ENCODE measurements at regions not wholly inside any gene's neighbourhood (a gene's known extent, or its start where the extent isn't known, plus 50 kb on each side); places are given as distances from the start of the nearest gene placed in this dataset.

DNA sequence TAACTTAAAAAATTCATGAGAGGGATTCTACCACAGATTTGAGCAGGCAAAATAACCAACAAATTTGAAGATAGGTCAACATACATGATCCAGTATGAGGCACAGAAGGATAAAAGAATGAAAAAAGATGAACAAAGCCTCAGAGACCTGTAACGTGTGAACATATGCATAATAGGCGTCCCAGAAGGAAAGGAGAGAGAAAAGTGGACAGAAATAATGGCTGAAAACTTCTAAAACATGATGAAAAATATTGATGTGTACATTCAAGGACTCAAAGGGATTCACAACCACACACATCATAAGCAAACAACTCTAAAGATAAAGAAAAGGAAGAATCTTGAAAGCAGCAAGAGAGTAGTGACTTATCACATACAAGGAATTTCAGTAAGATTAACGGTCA is 100.1 kb upstream of the PARD3B start:
- DNase-seq: no peak

DNA sequence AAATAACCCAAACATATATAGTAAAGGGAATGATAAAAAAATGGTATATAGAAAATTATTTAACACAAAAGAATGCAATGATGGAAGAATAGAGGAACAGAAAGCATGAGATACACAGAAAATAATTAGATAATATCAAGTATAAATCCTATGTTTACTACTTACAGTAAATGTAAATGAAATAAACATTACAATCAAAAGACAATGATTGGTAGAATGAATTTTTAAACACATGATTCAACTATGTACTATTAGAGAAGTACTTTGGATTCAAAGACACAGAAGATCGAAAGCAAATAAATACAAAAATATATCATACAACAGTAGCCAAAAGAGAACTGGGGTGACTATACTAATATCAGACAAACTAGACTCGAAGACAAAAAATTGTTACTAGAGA is 97.6 kb upstream of the PARD3B start:
- no peak for DNase-seq

DNA sequence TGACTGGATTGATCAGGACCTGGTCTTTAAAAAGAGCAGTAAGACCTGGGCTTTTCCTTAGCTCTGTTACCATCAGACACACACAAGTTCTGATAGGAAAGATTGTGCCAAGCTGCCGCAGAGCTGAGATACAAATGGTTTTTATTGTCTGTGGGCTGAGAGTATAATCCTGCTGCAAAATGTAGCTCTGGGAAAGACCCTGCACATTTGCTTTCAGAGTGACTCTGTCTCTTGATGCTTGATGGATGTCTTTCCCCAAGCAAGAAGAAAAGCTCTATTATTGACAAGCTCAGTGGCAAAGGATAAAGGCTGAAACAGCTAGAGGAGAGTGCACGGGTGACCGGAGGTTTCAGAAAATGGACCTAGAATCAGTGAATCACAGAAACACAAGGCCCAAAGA is 95.3 kb upstream of the PARD3B start:
- no peak for DNase-seq

DNA sequence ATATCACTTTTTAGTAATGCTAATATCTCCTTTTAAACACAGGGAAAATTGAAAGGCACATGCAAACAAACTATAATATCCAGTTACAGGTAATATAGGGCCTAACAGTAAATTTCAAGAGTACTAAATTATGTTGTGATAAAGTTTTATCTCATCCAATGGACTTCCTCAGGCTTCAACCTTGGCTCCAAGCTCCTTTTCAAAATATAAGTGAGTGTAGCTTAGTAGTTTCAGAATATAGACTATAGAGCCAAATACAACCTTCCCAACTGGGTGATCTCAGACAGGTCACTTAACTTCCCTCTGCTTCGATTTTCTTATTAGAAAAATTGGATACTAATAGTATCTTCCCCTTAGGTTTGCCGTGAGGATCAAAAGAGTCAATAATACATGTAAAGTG is 93.5 kb upstream of the PARD3B start:
- no peak for DNase-seq

DNA sequence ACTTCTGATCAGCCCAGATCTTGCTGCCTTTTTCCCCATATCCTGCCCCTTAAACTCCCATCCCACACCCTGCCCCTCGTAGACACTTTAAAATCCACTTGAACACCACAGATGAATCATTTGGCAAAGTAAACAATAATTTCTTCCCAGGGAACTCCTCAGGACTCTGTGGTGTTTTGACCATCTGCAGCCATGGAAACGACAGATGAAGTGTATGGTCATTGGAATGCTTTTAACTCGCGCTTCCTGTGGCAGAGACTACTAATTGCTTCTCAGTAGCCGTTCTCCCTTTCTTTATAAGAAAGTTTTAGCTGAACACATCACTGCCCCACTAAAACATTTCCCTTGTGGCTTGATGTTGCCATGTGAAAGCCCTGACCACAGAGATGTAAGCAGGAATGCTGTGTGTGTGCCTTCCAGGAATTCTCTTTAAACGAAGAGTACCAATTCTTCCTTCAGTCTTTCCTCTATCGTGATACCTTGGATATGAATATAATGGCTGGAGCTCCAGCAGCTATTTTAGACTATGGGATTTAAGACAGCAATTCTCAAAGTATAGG is 92.7 kb upstream of the PARD3B start:
- no peak for DNase-seq

DNA sequence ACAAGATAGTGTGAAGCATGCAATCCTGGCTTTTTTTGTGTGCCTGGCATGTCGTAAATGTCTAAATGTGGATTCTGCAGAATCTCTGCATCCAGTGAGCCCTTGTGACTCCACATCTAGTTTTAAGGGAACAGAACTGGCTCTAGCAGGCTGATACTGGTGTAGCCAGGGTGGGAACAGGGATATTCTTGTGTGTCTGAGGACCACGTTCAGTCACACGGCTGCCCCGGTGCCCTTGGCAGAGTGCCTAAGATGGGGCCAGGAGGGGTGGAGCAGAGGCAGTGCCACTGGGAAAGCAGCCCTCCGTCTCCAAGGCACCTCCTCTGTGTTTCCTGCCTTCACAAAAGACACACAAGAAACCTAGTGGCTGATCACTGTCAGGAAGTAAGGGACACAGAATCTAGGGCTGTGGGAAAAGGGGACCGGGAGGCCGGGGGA is 91.5 kb upstream of the PARD3B start:
- no peak for DNase-seq

DNA sequence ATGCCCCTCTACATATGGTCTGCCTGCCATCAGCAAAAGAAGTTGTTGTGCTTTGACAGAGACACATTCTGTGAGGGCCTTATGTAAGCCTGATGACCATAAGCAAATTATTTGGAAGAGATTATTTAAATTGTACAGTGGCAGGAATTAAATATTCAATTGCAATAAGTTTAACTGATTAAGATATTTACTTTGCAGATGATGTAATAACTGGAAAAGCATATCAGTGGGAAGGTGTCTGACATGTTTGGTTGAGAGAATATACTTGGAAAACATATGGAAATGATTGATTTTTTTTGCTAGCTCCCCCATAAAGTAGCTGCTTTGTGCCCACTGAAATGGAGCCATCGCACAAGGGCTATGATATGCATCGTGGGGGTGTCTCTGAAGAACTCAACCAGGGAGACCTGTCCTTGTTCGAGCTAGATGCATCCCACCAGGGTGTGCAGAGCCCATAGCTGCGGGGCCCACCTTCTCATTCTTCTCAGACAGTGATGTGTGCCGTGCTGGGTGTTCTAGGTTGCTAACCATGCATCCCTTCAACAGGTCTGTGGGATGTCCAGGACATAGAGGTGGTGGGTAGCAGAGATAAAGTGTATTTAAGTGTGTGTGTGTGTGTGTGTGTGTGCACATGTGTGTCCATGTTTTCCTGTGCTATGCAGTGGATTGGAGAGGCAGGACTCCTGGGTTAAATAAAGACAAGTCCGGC is 90.4 kb upstream of the PARD3B start:
- no peak for DNase-seq

DNA sequence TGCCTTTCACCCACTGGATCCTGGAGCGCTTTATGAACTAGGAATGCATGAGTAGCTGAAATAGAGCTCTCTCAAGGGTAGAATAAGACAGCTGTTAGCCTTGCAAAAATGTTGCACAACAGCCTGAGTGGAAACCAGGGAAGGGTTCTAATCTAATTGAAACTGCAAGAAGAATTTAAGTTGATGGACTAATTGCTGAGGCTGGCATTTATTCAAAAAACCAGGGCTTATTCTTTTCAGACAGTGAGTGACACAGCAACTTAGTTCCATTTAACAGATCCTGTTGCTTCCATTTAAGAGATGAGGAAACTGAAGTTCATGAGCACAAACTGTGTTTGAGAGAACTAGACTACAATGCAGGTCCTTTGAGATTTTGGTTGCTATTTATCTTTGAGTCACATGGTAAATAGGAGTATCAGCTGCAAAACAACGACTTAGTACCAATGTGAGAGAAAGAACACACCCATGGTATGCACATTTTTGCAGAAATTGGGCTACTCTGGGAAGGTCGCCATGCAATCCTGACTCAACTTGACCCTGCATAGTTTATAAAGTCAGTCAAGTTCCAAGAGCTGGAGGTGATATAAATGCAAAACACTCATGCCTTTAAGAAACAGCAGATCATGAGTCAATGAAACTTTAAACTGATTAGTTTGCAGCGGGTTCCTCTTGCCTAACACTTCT is 76.4 kb upstream of the PARD3B start:
- no peak for DNase-seq

DNA sequence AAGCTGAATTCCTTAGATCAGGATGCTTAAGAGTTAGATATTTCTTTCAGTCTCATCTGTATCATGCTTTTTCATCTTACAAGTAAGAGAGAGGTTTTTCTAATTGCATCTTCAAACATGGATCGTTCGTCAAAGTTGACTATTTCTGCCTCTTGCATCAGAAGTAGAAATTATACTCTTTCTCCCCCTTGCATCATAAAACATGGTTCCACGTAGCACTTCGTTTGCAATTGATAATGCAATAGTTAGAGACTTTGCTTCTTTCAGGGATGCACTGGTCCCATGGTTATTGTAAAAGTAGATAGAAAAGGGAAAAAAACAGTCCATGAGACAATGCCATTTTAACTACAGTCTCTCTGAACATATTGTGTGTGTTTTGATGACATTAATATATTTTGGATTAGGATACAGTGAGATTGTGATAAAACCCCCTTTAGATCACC is 75.1 kb upstream of the PARD3B start:
- no peak for DNase-seq

DNA sequence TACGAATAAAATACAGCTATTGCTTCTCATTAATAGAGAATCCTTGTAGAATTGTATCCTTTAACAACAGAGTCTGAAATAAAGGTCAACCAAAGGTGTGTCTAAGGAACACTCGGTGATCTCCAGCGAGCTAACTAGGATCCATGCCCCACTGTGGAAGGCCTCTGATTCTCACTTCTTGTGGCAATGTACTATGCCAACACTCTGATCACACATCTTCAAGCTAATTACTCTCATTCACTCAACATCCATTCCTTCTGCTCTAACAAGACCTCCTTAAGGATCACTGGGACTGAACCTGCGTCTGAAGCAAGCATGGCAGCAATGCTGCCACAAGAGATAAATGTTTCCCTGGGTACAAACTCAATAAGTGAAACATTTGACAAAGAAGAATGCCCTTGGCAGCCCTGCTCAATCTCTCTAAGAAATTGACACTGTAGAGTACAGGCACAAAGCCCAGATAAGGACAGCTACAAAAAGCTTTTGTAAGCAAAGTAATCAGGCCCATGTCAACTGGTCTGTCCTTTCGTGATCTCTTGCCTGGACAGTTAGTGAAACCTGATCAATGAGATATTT is 74.6 kb upstream of the PARD3B start:
- no peak for DNase-seq

DNA sequence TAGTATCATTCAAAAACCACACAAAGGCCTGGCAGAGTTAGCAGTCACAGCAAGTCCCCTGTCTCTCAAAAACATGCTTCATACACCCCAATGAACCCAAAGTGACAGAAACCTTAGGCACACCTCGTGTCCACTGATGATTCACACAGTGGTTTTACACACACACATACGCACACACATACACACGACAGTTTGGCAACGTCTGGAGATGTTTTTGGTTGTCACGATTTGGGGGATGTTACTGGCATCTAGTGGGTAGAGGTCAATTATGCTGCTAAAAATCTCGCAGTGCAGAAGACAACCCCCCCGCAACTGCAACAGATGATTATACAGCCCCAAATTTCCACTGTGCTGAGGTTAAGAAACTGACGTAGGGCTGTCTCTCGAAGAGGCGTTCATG is 72.9 kb upstream of the PARD3B start:
- DNase-seq: no peak

DNA sequence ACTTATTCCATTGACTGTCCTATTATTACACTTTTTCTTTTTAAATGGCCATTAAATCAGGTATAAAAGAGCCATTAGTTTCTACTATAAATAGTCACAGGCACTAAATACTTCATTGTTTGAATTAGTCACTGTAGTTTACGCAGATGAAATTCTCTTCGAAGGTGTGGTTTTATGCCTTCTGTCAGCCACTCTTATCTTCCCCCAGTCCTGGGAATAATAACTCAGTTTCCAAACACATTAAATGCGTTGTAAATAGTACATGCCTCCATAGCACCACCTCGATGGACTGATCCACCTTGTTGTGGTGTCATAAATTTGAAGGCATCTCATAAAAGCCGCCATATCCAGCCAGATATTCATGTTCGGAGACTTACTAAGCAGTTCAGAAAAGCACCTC is 72.1 kb upstream of the PARD3B start:
- no peak for DNase-seq

DNA sequence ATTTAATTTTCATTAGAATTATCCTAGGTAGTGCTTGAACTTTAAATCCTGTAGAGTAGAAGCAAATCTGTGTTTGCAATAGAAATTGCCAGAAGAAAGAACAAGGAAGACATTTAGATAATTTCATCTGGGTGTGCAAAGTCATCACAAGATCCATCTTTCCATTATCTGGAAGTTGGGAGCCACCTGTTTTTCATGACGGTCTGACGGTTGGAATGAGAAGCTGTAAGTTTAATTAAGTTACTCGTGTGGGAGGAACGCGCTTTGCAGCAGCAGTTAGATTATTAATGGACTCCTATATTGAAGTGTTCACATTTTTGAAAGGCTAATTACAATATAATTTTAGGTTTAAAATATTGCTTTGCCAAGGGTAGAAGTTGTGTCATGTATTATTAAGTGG is 69.9 kb upstream of the PARD3B start:
- no peak for DNase-seq

DNA sequence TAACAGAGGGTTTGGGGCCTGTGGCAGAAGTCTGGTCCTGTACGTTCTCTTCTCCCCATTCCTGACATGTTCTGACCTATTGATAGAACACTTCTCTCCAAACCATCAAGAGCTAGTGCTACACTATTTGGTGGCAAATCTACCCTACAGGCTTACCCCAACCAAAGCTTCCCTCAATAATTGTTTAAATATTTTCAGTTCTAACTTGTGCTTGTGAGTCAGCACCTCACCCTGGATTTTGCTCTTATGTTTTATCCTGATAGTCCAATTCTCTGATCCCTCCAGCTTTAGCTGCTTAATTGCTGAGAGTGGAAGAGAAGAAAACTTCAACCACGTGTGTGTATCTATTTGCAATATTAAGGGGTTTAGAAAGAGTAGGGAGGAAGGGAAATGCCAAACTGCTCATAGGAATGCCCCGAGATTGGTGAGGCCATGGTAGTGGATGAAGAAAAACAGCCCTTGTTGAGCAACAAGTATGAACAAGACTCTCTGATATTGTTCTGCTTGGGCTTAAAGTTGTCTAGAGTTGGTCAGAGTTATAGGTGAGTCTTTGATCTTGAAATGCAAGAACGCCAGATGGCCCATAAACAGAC is 67.8 kb upstream of the PARD3B start:
- no peak for DNase-seq

DNA sequence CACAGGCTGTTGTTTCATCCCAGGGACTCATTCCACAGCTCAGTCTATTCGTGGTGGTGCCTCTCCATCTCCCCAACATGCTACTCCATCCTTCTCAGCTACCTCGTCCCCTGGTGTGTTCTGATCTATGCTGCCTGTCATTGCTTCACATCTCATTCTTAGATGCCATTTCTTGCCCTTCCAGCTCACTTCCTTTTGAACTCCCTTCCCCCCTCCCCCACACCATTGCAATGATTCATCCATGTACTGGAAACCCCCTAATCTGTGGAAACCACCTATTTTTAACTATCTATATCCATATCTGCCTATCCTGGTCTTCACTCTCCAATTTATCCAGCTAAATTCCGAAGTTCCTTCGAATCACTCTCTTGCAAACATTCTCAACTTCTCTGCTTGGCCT is 65.7 kb upstream of the PARD3B start:
- no peak for DNase-seq

DNA sequence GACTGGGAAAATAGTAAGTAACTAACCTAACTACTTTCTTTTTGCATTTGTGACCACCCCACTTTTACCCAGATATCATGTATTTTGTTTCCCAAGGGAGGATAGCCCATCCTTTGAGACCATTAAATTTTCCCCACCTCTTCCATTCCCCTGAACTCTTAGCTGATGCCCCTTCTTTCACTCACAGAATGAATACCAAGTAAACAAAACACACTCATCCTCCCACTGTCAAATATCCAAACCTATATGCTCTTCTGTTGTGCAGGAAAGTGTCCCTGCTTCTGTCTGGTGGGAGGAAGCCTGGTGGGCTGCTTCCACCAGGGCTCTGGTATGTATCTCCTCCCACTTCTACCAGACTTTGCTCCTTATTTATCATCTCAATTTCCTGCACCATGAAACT is 64.6 kb upstream of the PARD3B start:
- no peak for DNase-seq

DNA sequence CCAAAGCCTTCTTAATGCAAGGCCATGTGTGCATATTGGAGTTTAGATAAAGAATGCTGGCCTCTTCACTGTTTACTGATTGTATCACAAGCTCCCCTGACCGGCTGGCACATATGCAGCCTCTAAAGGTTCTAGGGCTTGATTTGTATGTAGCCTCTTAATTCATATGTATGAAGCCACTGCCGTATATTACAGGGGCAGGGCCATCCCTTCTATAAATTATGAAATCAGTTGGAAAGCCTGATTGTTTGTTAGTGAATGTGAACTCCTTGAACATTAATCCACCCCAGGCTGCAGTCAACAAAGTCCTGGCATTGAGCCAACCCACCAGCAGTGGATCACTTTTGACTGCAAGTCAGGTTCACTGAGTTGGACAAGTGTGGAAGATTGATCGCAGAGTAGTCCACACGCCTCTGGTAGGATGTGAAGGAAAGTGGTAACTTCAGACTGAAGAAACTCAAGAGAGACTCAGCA is 61.6 kb upstream of the PARD3B start:
- no peak for DNase-seq

DNA sequence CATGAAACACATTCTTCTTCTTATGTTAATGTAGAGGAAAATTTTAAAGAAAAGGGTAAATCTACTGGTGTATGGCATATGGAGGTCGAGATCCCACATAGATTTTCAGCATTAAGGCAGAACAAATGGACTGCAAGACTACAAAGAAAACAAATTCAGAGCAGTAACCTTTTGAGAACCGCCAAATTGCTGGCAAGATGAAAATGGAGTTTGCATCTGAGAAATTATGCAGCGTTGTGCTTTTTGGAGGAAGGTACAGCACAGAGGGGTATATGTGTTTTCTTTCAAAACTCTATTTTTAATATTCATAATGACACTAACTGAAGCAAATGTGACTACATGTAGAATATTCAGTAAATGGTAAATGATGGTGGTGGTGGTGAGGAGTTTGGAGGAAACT is 59.0 kb upstream of the PARD3B start:
- DNase-seq: no peak

DNA sequence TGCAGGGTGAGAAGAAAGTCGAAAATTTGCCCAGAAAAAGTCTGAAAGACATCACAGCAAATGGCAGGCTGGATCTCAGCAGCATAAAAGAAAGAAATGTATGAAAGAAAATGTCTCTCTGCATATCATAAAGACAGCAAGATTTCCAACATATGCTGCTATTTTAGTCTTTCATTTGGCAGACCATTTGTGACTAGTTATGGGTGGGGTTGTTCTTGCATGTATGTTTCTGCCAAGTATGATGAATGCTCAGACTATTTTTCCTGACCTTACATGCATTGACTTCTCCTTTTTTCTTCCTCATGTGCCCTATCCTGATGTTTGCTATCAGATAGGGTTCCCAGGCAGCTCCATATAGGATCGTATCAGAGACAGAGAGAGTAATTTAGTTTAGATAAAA is 58.5 kb upstream of the PARD3B start:
- no peak for DNase-seq

DNA sequence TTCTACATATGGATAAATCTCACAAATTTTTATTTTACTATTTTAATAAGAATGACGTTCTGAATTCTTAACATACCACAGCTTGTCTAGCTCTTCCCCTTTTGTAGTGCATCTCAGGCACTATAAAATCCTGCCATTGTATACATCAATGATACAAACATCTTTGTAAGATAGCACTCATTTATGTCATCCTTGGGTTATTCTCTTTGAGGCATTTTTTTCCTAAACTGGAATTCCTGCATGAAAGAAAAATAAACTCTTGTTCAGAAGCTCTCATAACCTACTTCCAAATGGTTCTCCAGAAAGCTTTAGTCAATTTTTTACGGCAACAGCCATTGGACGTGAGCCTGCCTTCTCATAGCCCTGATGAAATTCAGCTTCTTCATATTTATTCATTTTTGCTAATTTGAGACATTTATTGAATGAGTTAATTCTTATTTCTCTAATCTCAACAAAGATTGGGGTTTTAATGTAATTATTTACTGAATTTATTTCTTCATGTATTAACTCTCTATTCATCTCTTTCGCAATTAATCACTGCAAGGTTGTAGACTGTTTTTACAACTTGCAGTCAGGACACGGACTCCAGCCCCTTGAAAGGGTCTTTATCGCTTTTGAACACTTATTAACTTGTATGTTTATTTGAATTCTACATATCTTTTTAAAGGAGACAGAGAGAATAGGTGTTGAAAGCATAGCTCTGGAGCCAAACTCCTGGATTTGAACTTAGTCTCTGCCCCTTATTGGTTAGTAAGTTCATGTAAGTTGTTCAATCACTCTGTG is 57.6 kb upstream of the PARD3B start:
- no peak for DNase-seq

DNA sequence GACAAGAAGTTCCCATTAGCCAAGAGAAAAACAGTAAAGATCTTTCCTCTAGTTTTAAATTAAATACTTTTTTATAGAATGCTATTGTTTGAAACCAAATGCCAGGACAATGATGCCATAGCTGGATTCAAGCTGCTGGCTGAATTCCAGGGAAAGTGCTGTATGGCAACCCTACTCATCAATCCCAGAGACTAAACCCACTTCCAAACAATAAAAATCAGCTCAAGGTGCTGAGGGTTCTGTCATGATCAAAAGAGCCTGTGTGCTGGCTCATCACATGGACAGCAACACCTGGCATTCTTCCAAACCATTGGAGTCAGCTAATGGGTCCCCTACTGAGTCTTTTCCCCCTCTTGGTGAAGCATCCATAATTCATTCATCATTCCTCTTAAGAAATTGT is 53.7 kb upstream of the PARD3B start:
- DNase-seq: no peak

DNA sequence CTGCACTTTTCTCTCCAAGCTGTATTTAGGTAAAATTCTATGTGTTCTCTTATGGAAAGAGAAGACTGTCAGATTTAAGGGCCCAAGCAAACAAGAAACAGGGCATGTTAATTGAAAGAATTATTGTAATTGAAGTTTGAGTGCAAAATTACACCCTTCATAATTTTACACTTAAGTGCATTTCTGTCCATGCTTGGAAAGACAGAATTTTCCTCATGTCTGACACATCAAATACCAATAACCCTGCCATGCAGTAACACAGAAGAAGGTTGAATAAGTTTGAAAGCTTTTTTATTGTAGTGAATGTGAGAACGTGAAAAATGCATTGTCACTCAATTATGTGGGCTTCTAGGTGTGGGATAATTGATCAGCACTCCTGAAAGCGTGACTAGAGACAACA is 52.9 kb upstream of the PARD3B start:
- no peak for DNase-seq

DNA sequence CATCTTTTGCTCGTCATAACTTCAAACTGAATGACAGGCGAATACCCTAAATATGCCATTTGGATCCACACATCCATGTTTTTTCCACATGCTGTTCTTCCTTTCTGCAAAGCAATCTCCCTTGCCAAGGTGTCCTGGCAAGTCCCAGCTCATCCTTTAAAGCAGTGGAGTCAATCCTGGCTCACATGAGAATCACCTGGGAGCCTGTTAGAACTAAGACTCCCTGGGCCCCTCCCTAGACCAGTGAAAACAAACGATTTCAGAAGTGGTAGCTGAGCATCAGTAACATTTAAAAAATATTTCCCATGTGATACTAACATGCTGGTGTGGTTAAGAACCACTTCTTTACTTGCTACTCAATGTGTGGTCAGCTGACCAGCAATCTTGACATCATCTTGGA is 50.6 kb upstream of the PARD3B start:
- no peak for DNase-seq
